ENCODE measurements at regions not wholly inside any gene's neighbourhood (a gene's known extent, or its start where the extent isn't known, plus 50 kb on each side); places are given as distances from the start of the nearest gene placed in this dataset.
A peak's percentile ranks its signal among the peaks of the same experiment; 100 is the strongest.
"Not testable (repeated sequence)": the region's sequence is repeated elsewhere in the genome, so short reads cannot be mapped to it uniquely, and the experiment has no call there.

GRCh38 chr9:117649126-117649525, 55.1 kb upstream of the TLR4 start:
- no peak for DNase-seq

GRCh38 chr9:117644932-117645636, 59.1 kb upstream of the TLR4 start:
- DNase-seq: no peak

- peak; percentile 13 for DNase-seq
These were observed 59.9 kb upstream of the TLR4 start for GRCh38 chr9:117644133-117644931.

- no peak for DNase-seq
These were observed 60.9 kb upstream of the TLR4 start for GRCh38 chr9:117643288-117643654.

GRCh38 chr9:117642571-117643287, 61.5 kb upstream of the TLR4 start:
- not testable (repeated sequence) for DNase-seq

GRCh38 chr9:117636681-117637080, 67.5 kb upstream of the TLR4 start:
- no peak for DNase-seq

- no peak for DNase-seq
These were observed 79.0 kb upstream of the TLR4 start for GRCh38 chr9:117625154-117625553.

- DNase-seq: no peak
These were observed 80.1 kb upstream of the TLR4 start for GRCh38 chr9:117624106-117624505.

- no peak for DNase-seq
These were observed 81.9 kb upstream of the TLR4 start for GRCh38 chr9:117622347-117622746.

GRCh38 chr9:117616431-117616831, 87.8 kb upstream of the TLR4 start:
- no peak for DNase-seq

- no peak for DNase-seq
These were observed 91.9 kb upstream of the TLR4 start for GRCh38 chr9:117612317-117612716.

GRCh38 chr9:117597977-117598376, 106.2 kb upstream of the TLR4 start:
- DNase-seq: no peak

GRCh38 chr9:117596678-117597077, 107.5 kb upstream of the TLR4 start:
- DNase-seq: no peak

GRCh38 chr9:117595650-117596049, 108.6 kb upstream of the TLR4 start:
- no peak for DNase-seq

- DNase-seq: no peak
These were observed 116.9 kb upstream of the TLR4 start for GRCh38 chr9:117587263-117587662.

- no peak for DNase-seq
These were observed 130.1 kb upstream of the TLR4 start for GRCh38 chr9:117574099-117574498.

GRCh38 chr9:117564839-117565238, 139.4 kb upstream of the TLR4 start:
- DNase-seq: no peak

GRCh38 chr9:117561761-117562160, 142.4 kb upstream of the TLR4 start:
- no peak for DNase-seq

GRCh38 chr9:117555964-117556629, 141.2 kb upstream of the ASTN2 start:
- no peak for DNase-seq

GRCh38 chr9:117552811-117553210, 138.0 kb upstream of the ASTN2 start:
- no peak for DNase-seq

- DNase-seq: no peak
These were observed 136.3 kb upstream of the ASTN2 start for GRCh38 chr9:117551171-117551570.

GRCh38 chr9:117549444-117549843, 134.6 kb upstream of the ASTN2 start:
- DNase-seq: no peak

GRCh38 chr9:117548556-117548955, 133.7 kb upstream of the ASTN2 start:
- no peak for DNase-seq

Measured in activated effector memory CD4-positive, alpha-beta T cell treated with Interleukin-2 at 50 U/mL for 16 hours (primary cell).